ENCODE measurements at regions not wholly inside any gene's neighbourhood (a gene's known extent, or its start where the extent isn't known, plus 50 kb on each side); places are given as distances from the start of the nearest gene placed in this dataset.

- TF ChIP-seq, protein P1, sequence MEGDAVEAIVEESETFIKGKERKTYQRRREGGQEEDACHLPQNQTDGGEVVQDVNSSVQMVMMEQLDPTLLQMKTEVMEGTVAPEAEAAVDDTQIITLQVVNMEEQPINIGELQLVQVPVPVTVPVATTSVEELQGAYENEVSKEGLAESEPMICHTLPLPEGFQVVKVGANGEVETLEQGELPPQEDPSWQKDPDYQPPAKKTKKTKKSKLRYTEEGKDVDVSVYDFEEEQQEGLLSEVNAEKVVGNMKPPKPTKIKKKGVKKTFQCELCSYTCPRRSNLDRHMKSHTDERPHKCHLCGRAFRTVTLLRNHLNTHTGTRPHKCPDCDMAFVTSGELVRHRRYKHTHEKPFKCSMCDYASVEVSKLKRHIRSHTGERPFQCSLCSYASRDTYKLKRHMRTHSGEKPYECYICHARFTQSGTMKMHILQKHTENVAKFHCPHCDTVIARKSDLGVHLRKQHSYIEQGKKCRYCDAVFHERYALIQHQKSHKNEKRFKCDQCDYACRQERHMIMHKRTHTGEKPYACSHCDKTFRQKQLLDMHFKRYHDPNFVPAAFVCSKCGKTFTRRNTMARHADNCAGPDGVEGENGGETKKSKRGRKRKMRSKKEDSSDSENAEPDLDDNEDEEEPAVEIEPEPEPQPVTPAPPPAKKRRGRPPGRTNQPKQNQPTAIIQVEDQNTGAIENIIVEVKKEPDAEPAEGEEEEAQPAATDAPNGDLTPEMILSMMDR (IDR thresholded peaks at IDR 0.05) = no peak
- no peak for TF ChIP-seq POLR2AphosphoS5 (IDR thresholded peaks at IDR 0.05; ENCODE audit: insufficient read depth in 1 of 2, low read depth in 1 of 2)
Observed at GRCh38 chr21:28333578-28334075, 659.0 kb downstream of the LTN1 start.

Data from vagina (tissue), 2 donors.